HG03342 (cell line): ENCODE measurements at regions not wholly inside any gene's neighbourhood (a gene's known extent, or its start where the extent isn't known, plus 50 kb on each side); places are given as distances from the start of the nearest gene placed in this dataset.

Source experiments
- ATAC-seq: cut with Tn5 transposase; IDR thresholded peaks from one replicate; pipeline ENCODE4 v1.9.1; 2021; ENCODE audit warnings: mild to moderate bottlenecking, moderate library complexity; ENCODE audit not compliant: unreplicated experiment

DNA sequence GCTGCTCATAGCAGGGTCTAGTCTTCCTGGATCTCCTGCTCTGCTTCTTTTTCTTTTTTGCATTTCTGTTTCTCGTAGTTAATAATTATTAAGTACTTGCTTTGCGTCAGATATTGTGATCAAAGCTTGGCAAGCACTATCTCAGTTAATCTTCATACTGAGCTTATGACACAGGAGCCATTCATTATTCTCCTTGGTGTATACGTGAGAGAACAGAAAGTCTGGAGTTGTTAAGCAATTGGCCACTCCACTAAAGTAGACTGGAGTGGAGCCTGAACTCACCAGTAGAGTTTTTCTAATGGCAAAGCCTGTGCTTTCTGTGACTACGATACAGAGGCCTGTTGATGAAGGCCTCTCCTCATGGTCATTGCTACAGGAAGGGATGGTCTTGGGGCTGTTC is 285.9 kb downstream of the RFC3 start:
- no peak for ATAC-seq

DNA sequence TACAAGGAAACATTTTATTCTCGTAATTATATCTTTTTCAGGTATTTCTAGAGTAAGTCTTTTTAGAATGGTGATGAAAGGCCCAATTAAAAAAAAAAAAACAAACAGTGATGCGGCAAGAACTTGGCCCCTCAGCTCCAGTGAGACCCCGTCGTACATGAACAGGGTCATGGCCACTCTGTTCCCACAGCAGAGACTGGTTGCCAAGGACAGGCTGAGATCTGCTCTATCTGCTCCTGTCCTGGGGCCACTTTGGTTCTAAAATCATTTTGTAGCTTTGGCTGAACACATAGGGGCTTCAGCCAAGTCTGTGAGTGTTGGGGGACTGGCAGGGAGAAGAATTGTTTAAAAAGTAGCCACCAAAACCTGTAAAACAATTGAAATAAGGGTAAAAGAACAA is 286.9 kb downstream of the RFC3 start:
- no peak for ATAC-seq

DNA sequence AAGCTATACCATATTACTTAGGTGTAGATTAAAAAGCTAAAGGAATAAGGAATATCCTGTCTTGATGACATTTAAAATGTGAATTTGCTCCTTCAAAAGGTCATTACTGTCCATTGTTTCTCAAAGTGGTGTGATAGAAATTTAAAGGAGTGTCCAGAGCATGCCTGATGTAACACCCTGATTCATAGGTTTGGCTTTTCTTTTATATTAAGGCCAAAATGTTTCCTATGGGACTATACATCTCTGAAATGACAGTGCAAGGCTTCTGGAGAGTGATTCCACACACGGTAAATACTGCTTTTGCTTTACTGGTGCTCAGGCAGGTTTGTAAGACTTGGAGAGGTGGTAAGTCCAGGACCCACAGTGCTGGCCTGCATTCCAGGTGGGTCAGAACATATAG is 289.9 kb downstream of the RFC3 start:
- no peak for ATAC-seq

DNA sequence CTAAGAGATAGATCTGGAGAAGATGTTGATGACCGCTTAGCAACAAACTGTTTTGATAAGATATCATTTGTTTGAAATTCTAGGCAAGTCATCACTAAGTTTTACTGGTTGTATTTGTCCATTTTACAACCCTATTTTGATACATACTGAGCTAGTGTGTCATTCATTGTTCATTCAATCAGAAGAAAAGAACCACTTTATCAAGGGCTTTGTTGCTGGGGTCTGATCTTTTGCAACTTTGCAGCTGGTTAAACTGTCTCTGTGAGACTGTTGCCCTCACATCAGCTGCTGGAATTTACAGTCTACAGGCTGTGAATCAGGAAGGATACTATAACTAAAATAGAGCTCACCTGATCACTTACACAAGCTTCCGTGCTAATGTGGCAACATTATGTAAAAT is 290.5 kb downstream of the RFC3 start:
- ATAC-seq = no peak

DNA sequence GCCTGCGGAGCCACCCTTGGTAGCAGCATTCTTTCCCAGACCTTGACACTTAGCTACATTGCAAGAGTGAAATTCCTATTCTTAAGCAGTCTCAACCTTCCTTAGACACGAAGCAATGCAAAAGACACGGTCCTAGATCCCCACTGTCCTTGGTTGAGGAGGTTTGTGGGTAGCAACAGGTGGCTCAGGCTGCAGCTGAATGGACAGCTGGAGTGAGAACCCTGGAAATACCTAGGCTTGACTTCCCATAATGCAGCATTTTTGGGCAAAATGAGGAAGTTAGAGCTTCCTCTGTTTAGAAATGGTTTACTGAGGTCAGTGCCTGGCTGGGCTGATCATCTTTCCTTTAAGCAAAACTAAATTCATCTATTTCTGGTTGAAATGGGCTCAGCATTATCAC is 296.6 kb downstream of the RFC3 start:
- no peak for ATAC-seq

DNA sequence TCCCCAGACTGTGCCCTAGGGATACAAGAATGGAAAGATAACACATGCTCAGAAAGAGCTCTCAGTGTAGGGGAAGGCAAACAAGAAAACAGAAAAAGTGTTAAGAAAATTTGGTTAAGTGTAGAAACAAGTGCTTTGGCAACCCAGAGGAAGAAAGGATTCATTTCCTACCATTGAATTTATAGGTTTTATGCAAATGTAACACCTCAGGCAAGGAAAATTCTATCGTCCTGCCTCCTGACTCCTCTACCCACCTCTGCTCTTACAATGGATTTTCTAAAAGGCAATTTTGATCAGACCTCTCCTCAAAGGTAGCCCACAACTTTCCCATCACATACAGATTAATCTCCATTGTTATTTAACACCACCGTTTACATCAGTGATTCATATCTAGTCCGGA is 298.7 kb downstream of the RFC3 start:
- no peak for ATAC-seq

DNA sequence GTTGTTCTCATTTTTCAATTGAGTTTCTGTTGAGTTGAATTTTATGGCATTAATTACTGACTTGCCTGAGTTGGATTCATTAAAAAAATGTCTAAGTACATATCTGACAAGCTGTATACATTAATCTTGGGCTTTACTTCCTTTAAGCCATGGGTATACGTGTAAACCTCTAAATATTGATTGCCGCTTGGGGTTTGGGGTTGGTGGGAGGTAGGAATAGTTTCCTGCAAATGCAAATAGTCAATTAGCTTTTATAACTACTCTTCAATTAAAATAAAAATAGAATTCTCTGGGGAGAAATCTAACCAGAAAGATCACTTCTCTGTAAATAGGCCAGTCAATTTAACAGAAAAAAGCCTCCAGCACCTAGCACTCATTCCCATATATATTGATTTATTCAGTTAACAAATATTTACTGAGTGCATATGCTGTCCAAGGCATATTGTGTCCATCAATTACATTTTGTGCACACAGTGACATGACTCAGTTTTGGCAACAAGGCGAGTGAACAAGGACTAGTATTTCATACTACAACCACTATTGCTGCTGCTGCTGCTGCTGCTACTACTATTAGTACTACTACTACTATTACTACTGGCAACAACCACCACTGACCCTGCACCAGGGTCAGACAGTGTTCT is 306.8 kb downstream of the RFC3 start:
- ATAC-seq = no peak

DNA sequence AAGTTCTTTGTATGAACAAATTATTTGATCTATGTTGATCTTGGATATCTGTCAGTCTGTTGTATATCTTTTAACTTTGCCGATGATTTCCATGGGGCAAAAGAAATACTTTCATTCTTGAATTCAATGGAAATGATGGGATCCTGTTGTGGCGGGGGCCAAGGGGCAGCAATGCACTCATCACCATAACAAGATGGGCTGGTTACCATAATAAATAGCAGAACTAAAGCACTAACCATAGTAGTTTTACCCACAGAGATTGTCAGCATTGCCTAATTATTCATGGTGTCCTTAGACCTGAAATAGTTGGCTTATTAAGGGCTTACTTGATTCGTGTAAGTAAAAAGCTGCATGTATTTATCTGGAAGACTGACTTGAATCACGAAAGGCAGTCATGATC is 309.6 kb downstream of the RFC3 start:
- no peak for ATAC-seq

DNA sequence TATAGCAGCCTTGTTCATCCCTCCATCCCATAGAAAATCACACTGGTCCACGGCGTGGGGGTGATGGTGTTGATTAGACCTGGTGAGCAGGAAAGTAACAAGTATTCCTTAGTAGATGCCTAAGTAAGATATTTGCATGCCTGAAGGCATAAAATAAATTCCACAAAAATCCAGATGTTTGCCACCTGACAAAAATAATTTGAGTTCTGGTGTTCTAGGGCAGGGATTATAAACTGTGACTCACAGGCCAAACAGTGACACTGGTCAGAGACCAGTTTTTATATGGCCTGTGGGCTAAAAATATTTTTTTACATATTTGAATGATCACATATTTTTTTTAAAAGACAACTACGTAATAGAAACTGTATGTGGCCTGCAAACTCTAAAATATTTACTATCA is 310.7 kb downstream of the RFC3 start:
- no peak for ATAC-seq

DNA sequence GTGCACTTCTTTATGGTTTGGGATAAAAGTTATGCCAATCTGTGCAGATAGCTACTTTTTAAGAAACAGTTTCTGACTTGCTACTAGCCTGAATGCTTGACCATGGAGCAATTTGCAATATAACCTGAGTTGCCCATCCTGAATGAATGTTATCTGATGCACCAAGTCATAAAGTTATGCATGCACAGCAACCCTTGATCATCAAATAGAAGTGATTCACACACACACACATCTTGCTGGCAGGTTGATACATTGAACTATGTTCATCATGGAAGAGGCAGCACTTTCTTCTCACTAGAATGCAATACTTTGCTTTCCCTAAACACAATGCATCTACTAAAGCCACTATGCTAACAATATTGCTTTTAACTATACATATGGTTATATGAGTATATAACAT is 311.5 kb downstream of the RFC3 start:
- no peak for ATAC-seq

DNA sequence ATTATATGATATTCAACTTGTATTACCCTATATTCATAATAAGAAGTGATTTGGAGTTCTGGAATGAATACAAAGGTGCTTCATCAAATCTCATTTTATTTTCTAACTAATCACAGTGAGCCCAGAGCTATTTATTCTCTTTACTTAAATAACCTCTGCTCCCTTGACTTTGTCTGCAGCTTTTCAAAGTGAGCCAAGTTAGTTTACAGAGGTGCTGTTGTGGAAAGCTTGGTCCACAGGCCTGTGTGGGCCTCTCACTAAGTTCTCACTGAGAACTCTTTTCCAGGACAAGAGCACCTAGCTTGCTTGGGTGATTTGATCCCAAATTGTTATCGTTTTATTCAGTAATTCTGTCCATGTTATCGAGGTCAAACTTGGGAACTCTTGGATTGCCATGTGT is 319.3 kb downstream of the RFC3 start:
- ATAC-seq = no peak

DNA sequence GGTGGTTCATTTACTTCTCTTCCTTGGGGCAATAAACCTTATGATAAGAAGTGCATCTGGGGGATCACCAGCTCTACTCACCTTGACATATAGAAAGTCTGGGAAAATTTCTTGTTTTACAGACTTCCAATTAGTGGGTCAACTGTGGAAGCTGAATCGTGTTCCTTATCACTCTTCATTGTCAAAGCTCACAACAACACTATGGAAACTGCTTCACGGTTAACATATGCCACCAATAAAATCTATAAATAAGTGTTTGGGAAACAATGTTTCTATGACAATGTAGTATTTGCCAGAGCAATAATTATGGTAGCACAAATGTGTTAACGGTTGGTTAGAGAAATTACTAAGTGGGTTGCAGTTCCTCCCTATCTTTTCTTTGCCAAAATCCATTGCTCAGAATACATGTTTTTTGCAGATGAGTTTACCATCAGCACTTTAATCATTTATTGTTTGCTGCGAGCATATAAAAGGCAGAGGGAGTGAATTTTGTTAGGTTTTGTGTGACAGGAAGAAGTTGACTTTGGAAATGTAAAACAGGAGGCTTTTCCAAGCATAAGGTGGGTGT is 321.8 kb downstream of the RFC3 start:
- ATAC-seq = no peak

DNA sequence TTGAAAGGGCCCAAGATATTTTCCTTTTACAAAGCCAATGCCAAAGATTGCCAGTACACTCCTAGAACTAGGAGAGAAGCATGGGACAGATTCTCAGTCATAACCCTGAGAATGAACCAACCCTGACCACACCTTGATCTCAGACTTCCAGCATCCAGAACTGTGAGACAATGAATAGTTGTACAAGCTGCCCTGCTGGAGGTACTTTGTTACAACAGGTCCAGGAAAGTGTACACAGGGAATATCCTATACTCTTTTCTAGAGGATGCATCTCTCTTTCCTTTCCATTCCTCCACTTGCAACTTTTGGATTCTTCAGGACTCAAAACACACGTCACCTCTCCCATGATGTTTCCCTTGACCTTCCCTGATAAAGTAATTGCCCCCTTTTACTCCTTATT is 325.7 kb downstream of the RFC3 start:
- no peak for ATAC-seq

DNA sequence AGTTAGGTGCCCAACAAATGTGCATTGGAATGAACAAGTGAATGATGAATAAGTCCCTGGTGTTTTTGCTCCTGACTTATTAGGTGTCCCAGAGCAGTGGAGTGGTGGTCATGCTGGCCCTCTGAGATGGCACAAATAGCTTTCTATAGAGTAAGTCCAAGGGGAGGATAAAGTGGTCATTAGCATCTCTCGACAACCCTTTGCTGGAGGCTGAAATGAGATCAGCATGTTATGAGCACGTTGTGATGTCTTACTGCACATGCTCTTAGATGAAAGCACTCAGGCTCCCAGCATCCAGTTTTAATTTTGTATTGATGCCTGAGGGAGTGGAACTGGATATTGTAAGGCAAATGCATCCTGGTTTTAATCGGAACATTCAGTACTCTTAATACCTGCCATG is 326.2 kb downstream of the RFC3 start:
- ATAC-seq = no peak

DNA sequence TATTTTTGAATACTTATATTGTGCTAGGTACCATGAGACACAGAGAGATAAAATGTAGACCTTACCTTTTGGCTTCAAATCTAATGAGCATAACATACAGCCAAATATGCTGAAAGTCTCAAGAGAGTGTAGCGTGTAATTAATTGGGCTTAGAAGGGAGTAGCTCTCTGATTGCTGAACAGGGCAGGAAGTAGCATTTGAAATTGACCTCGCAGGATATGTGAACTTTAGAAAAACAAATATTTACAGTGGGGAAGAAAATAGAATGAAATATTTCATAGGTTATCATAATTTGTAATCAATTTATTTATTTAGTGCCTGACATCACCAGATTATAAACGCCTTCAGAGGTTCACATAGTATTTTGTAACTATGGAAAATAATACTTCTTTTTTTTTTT is 327.1 kb downstream of the RFC3 start:
- no peak for ATAC-seq

DNA sequence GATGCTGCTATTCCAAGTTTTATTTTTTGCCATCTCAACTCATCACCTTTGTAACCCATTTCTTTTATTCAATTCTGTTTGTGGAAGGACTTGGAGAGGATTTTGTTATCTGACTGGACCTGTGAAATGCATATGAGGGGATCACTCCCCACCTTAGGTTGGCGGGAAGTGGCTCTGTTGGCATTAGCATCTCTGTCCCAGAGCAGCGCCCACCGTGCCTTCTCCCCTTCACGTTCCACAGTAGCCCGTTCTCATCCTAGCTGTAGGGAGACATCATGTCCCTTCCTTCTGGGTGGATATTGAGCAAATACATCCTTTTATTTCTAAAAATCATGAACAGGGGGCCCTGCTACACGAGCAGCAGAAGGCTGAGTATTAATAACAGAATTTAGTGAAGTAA is 330.4 kb downstream of the RFC3 start:
- ATAC-seq = no peak

DNA sequence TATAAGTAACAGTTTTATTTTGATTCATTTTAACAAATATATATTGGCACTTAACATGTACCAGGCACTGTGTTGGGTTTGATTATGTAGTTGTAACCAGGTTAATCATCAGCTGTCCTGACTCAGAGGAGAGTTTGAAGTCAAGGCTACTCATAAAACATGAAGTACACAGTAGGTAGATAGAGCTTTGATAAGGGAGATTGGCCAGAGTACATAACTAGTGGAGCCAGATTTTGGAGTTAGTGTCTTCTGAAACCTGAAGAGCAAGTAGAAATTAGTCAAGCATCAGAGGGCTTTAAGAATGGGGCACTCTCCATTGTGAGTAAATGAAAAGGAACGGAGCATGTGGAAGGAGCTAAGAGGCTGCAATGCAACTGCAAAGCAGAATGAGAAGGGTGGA is 333.9 kb downstream of the RFC3 start:
- no peak for ATAC-seq

DNA sequence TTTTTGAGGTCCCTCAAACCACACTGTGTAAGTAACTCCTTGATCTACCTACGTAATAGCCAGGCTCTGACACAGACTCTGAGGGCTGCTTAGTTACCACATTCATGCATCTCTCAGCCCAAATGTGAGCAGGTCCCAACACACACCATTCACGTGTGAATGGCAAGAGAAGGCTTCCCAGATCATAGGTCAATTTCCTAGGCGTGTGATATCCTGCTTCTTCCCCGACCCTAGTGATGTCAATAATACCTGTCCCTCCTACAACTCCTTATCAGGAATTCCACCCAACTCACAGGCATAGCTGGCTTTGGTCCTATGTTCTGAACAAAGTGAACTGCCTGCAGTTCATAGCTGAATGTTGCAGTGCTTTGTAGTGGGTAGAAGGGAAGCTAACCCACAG is 334.5 kb downstream of the RFC3 start:
- ATAC-seq = no peak

DNA sequence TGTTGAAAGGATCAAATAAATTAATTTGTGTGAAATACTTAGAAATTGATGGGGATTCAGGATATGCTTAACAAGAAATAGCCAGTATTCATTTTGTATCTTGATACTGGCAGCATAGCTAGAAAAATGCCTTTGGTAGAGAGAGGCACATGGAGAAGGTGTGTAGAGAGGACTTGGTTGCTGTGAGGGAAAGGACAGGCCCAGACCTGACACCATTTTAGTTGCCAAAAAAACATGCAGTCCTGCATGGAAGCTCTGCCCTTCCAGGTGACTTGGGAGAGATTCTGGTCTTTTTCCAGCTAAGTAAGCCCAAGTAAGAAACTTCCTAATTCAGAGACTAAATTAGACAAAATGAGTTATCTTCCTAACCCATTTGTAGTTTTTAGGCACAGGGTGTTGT is 335.0 kb downstream of the RFC3 start:
- no peak for ATAC-seq

DNA sequence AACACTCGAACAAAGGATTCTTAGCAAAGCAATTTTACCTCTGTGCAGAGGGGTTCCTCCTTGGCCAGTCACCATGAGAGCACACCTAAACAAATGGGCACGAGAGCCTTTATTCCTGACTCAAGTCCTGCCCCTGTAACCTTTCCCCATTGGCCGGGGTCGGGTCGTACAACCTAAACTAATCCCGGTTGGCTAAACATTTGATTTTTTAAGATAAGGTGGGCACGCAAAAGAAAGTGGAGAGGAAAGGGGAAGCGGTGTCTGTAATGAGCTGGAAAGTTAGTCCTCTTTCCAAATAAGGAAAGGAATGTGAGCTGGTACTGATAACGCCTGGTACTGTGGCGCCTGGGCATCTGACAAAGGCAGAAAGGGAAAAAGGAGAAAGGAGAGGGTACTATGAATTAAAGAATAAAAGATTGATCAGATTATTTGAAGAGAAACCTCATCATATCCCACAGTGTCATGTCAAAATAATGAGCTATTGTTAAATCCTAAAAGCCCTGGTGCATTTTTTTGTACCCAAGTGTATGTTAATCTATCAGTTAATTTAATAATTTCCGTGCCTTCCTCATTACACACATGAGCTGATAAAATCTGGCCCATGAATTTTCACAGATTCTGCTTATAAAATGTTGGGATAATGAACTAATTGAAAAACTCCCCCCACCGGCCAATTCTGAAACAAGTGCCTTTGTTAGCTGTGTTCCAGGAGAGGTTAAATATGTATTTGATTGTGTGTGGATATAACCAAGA is 335.7 kb downstream of the RFC3 start:
- no peak for ATAC-seq

DNA sequence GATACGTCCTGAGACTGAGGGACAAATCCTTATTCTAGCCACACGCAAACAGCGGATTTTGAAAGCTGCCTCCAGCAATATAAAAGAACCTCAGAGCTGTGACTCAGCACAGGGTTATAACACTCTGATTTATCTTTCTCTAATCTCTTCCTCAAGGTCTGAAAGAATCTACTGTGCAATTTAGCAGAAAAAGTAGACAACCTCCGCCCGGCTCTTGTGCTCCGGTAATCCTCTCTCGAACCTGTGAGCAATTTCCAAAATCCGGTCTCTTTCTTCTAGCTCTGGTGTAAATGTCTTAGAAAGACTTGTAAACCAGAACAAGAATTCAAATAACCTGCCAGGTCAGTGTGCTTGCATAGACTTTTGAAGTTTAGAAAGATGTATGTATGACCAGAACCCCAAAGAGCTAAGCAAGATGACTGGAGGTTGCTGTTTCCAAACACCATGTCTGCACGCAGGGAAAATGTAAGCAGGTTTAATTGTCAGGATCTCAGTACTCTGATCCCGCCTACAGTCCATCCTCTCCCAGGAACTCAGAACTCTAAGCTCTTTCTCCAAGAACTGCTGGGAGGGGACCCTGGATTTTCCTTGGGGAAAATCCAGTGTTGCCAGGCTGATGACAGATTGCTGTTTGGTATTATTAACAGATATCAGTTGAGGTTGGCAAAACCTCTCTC is 338.1 kb downstream of the RFC3 start:
- no peak for ATAC-seq

DNA sequence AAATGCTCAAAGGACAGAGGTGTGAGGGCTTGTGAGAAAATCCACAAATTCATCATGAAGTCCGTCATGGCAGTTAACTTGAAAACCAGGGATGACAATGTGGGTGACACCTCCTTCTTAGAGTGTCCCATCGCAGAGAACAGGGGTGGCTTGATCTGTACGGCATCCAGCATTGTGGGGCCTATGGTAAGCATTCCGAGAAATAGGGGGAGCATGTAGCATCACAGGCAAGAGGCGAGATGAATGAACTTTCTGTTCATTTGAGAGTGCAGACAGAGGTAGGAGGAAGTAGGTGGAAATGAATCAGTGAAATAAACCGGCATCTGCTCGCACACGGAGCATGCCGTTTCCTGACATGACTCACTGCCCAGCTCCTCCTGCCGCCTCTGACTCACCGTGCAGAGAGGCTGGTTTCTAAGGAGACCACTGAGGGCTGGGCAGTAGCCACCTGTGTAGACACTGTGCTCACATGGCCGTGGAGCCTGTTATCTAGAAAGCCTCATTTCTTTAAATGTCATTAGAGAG is 339.0 kb downstream of the RFC3 start:
- peak; percentile 99 for ATAC-seq
